NCI-H2081 (cell line): ENCODE measurements at regions not wholly inside any gene's neighbourhood (a gene's known extent, or its start where the extent isn't known, plus 50 kb on each side); places are given as distances from the start of the nearest gene placed in this dataset.
"Not testable (repeated sequence)": the region's sequence is repeated elsewhere in the genome, so short reads cannot be mapped to it uniquely, and the experiment has no call there.

ENCODE experiments used
- DNase-seq, 2 experiments: peaks; one replicate each; lab custom pipeline; 2025; lab: John Stamatoyannopoulos, UW

- DNase-seq: no peak
These were observed 120.0 kb upstream of the EGFR start for GRCh38 chr7:54898659-54899340.

- no peak for DNase-seq
These were observed 117.0 kb upstream of the EGFR start for GRCh38 chr7:54901840-54902239.

- DNase-seq: no peak
These were observed 114.7 kb upstream of the EGFR start for GRCh38 chr7:54904130-54904529.

GRCh38 chr7:54904986-54905385, 113.8 kb upstream of the EGFR start:
- no peak for DNase-seq

- DNase-seq: no peak
These were observed 111.9 kb upstream of the EGFR start for GRCh38 chr7:54906963-54907362.

- DNase-seq: no peak
These were observed 110.8 kb upstream of the EGFR start for GRCh38 chr7:54907981-54908380.

GRCh38 chr7:54908760-54909438, 109.9 kb upstream of the EGFR start:
- no peak for DNase-seq

- DNase-seq: no peak
These were observed 102.8 kb upstream of the EGFR start for GRCh38 chr7:54915870-54916598.

GRCh38 chr7:54917613-54918391, 101.0 kb upstream of the EGFR start:
- DNase-seq: no peak

GRCh38 chr7:54921116-54921515, 97.7 kb upstream of the EGFR start:
- no peak for DNase-seq

GRCh38 chr7:54931532-54931931, 87.3 kb upstream of the EGFR start:
- DNase-seq: no peak

- DNase-seq: peak; percentile 65 to 68
These were observed 85.8 kb upstream of the EGFR start for GRCh38 chr7:54932818-54933543.

- DNase-seq: no peak
These were observed 85.2 kb upstream of the EGFR start for GRCh38 chr7:54933643-54934042.

- DNase-seq: no peak
These were observed 78.1 kb upstream of the EGFR start for GRCh38 chr7:54940748-54941147.

GRCh38 chr7:54944179-54944578, 74.6 kb upstream of the EGFR start:
- no peak for DNase-seq

GRCh38 chr7:54946271-54946670, 72.5 kb upstream of the EGFR start:
- no peak for DNase-seq

GRCh38 chr7:54946764-54947163, 72.1 kb upstream of the EGFR start:
- DNase-seq: no peak

GRCh38 chr7:54947266-54947665, 71.6 kb upstream of the EGFR start:
- DNase-seq: no peak

- DNase-seq: not testable (repeated sequence)
These were observed 69.3 kb upstream of the EGFR start for GRCh38 chr7:54949514-54949913.

GRCh38 chr7:54955296-54955695, 63.5 kb upstream of the EGFR start:
- DNase-seq: no peak

GRCh38 chr7:54955696-54956420, 63.0 kb upstream of the EGFR start:
- DNase-seq: no peak
